DMS153 treated with DMSO at 0.1 percent for 48 hours (cell line): ENCODE measurements at regions not wholly inside any gene's neighbourhood (a gene's known extent, or its start where the extent isn't known, plus 50 kb on each side); places are given as distances from the start of the nearest gene placed in this dataset.
"Not testable (repeated sequence)": the region's sequence is repeated elsewhere in the genome, so short reads cannot be mapped to it uniquely, and the experiment has no call there.

Experiments used
- DNase-seq: peaks from one replicate; lab custom pipeline; 2025; ENCODE audit not compliant: unreplicated experiment; lab: John Stamatoyannopoulos, UW

DNA sequence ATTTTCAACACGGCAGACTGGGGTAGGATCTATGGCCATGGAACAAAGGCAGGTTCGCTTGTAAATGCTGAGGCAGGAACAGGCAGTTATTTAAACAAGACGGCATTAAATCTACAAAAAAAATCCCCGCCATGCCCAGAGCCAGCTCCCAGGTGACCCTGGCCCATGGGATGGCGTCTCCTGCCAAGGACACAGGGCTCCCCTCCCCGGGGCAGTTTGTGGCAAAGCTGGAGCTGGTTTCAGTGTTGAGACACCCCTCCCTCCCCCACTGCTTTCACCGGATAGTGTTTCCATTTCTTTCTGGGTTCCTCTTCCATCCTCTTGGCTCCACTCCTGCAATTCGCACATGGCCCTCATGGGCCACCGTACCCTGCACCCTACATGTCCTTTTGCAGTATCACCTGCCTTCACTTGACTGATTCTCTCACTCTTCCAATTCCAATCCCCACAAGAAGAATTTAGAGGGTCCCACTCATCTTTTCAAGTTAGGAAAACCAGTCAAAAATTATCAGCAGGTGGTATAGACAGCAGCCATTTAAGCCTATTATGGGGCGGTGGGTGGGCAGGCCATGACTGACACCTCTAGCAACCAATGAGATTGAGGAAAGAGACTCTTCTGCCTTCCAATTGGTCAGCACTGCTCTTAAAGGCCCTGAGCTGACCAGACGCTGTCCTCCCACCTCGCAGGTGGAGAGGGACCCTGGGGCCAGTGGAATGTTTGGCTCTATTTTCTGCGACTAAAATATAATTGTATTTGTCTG is 52.0 kb downstream of the OLIG1 start:
- DNase-seq: no peak

- DNase-seq: no peak
Measured at GRCh38 chr21:33122507-33122906, 52.6 kb downstream of the OLIG1 start.

GRCh38 chr21:33123374-33124123 is 53.6 kb downstream of the OLIG1 start:
- no peak for DNase-seq

DNA sequence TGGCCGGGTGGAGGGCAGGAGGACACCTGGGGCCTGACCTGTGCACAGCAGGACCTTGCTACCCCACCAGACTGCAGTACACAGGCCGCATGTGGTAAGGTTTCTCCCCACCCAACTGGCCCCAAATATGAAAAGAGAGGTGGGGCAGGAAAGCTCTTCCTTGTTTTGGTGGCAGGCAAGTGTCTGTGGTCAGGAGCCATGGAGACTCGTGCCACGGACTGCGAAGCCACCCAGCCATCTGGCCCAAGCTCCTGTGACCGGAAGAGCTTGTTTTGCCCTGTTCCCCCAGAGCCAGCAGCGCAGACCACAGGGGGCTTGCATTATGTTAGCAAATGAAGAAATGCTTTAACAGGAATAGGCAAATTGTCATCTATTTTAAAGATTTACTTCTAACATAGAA is 54.9 kb downstream of the OLIG1 start:
- DNase-seq: no peak

GRCh38 chr21:33125680-33126375 is 55.9 kb downstream of the OLIG1 start:
- no peak for DNase-seq

DNA sequence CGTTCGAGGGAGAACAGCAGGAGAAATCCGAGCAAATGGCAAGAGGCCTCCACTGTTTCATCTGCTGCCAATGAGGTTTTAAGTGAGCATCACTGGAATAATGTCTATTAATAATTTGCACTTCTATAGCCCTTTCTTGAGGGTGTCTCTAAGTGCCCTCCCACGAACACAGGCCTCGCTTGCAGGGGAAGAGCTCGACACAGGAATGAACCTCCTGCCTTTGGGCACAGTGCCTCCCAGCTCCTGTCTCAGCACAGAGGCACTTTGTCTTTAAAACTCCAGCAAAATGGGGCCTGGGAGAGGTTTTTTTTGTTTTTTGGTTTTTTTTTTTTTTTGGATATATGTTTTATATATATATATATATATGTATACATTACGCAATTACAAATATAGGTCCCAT is 56.6 kb downstream of the OLIG1 start:
- DNase-seq: no peak

GRCh38 chr21:33127154-33127867 is 57.4 kb downstream of the OLIG1 start:
- DNase-seq: peak; percentile 63

GRCh38 chr21:33127868-33128242 is 57.9 kb downstream of the OLIG1 start:
- DNase-seq: no peak

GRCh38 chr21:33128538-33128937 is 58.6 kb downstream of the OLIG1 start:
- no peak for DNase-seq

DNA sequence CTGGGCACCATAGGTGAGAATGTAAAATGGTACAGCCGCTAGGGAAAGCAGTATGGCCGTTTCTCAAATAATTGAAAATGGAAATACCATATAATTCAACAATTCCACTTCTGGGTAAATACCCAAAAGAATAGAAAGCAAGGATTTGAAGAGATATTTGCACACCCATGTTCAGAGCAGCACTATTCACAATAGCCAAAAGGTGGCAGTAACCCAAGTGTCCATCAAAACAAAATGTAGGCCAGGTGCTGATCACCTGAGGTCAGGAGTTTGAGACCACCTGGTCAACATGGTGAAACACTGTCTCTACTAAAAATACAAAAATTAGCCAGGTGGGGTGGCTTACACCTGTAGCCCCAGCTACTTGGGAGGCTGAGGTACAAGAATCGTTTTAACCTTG is 62.1 kb downstream of the OLIG1 start:
- no peak for DNase-seq

GRCh38 chr21:33133892-33134291 is 64.0 kb downstream of the OLIG1 start:
- no peak for DNase-seq

DNA sequence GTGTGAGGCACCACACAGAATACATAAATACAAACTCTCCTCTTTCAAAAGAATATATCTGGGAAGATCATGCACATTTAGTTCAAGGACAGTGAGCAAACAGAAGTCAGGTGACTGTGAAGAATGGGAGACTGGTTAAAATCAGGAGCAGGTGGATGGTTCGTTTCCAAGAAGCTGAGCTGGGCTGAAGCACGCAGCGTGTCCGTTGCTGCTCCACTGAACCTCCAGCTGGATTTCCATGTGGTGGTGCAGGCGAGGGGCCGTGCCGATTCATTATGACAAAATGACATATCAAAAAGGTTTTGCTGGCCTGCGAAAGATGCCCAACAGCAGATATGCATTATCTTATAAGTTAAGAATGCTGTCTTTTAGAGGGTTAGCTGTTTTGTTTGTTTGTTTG is 66.0 kb downstream of the OLIG1 start:
- DNase-seq: no peak

GRCh38 chr21:33136847-33137502 is 67.0 kb downstream of the OLIG1 start:
- no peak for DNase-seq

DNA sequence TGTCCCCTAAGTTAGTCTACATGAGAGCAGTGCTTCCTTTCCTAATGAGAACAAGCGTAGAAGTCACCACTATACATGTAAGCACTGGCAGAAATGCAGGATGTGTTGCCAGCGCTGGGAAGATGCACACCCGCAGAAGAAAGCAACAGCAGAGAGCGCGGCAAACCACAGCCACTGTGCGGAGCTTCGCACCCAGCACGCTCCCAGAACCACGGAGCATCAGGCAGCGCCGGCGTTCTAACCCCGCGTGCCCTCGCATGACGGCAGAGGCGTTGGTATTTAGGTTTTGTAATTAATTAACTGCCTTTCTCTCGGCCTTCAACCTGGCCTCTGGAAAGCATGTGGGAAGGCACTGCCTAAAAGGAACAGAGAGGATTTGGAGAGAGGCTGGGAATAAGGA is 69.1 kb downstream of the OLIG1 start:
- DNase-seq: no peak

GRCh38 chr21:33140288-33140687 is 70.3 kb downstream of the OLIG1 start:
- DNase-seq: no peak

GRCh38 chr21:33146467-33146866 is 76.5 kb downstream of the OLIG1 start:
- DNase-seq: no peak

- no peak for DNase-seq
Measured at GRCh38 chr21:33149181-33149580, 79.2 kb downstream of the OLIG1 start.

- not testable (repeated sequence) for DNase-seq
Measured at GRCh38 chr21:33150968-33151367, 78.8 kb upstream of the IFNAR2 start.

DNA sequence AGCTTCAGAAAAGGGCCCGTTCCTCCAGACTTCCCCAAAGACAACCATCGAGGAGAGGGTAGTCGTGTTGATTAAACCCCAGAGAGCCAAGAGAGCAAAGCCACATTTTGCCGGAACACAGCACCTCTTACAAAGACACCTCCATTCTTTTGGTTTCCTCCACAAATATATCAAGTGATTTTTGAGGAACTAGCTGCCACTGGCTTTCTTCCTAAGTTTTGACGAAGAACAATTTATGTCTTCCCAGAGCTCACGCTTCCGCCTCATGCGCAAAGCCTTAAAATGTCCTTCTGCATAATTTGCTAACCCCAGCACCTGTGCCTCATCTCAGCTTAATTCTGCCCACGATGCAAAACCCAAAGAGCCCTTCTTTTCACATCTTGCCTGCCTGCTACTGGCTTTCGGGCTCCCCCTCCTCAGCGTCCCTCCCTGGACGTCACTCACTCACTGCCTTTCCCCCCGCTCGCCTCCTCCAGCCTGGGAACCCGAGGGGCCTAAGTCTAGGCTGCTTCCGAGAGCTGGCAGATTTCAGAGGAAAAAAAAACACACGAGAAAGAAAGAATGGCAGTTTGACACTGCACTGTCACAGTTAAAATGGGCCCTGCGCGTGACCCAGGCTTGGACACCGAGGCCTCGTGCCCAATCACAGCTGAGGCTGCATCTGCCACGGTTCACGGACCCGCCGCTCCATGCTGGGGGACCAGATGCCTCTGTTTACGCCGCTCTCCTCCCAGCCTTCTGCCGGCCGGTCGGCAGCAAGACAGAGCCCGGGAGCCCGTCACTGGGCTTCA is 77.6 kb upstream of the IFNAR2 start:
- no peak for DNase-seq

DNA sequence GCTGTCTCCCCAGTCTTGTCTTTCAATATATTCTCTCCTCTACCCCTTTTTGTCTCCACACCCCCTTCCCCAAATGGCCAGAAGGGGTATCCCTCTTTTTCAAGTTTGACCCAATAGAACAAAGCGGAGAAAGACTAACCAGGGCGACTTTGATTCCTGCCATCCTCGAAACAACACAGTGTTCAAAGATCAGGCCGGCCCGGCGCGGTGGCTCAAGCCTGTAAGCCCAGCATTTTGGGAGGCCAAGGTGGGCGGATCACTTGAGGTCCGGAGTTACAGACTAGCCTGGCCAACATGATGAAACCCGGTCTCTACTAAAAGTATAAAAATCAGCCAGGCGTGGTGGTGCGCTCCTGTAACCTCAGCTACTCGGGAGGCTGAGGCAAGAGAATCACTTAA is 77.0 kb upstream of the IFNAR2 start:
- DNase-seq: no peak
